A549 (cell line): ENCODE measurements at regions not wholly inside any gene's neighbourhood (a gene's known extent, or its start where the extent isn't known, plus 50 kb on each side); places are given as distances from the start of the nearest gene placed in this dataset.

Experiments used
- ATAC-seq, 2 experiments: fragments of 200-7000 bp in 1 of 2; fragments of >200 bp in 1 of 2; cut with Nextera tagmentation in 1 of 2; cut with Tn5 transposase in 1 of 2; 3 replicates each; pipeline versions ENCODE4 v1.8.0 to v1.9.1; 2018 to 2020; ENCODE audit warnings: mild to moderate bottlenecking in 1 of 2, moderate library complexity in 1 of 2
- CTCF ChIA-PET: fragments of 300-600 bp; sonication (Branson Sonifier 250); formaldehyde crosslinking; extraction: SDS; loops from one replicate; lab custom pipeline; 2021; ENCODE audit warnings: antibody characterized with exemption, inconsistent platforms; lab: Yijun Ruan, JAX
- POLR2A ChIA-PET: fragments of 350-600 bp; formaldehyde crosslinking; extraction: SDS; loops from one replicate; lab custom pipeline; 2021; ENCODE audit warnings: antibody characterized with exemption, inconsistent platforms; lab: Yijun Ruan, JAX
- DNase-seq, 2 experiments: peaks; one replicate each; pipeline versions ENCODE4 v3.0.0 to v3.0.0-alpha.2; 2011 to 2016; ENCODE audit warnings: low read depth in 1 of 2, low spot score in 1 of 2
- FAIRE-seq: peaks from 2 replicates; lab custom pipeline; 2011; peaks lifted over from hg19 to GRCh38; lab: Jason Lieb, UNC
- H3K27ac ChIP-seq, 2 experiments: fragments of >200 bp; sonication (Bioruptor Twin); formaldehyde crosslinking; 3 replicates each; pipeline ENCODE4 v1.5.1; 2016 to 2017
- H3K4me1 ChIP-seq: fragments of >200 bp; sonication (Bioruptor Twin); formaldehyde crosslinking; 3 replicates; pipeline ENCODE4 v1.6.1; 2016
- H3K4me2 ChIP-seq: fragments of >200 bp; sonication (Bioruptor Twin); formaldehyde crosslinking; 3 replicates; pipeline ENCODE4 v1.6.1; 2016
- H3K4me3 ChIP-seq: fragments of >200 bp; sonication (Bioruptor Twin); formaldehyde crosslinking; 3 replicates; pipeline ENCODE4 v1.5.1; 2016
- H3K9me3 ChIP-seq: fragments of >200 bp; sonication (Bioruptor Twin); formaldehyde crosslinking; 3 replicates; pipeline ENCODE4 v1.6.1; 2016
- CEBPB ChIP-seq, 2 experiments: fragments of >200 bp in 1 of 2; sonication (Bioruptor Twin) in 1 of 2; formaldehyde crosslinking in 1 of 2; IDR thresholded peaks; 2 replicates each; pipeline ENCODE4 v1.6.1; 2012 to 2016
- CHD4 ChIP-seq: fragments of 200-600 bp; sonication (generic); IDR thresholded peaks from 2 replicates; pipeline ENCODE4 v1.6.1; 2016; ENCODE audit warnings: antibody characterized with exemption, mild to moderate bottlenecking, borderline replicate concordance
- GATA3 ChIP-seq: IDR thresholded peaks from 2 replicates; pipeline ENCODE4 v1.6.1; 2012; ENCODE audit warnings: borderline replicate concordance
- HOXA7 ChIP-seq: fragments of 250-450 bp; sonication (Bioruptor Pico); IDR thresholded peaks from 2 replicates; pipeline ENCODE4 v1.5.0; 2020; ENCODE audit warnings: mild to moderate bottlenecking, moderate library complexity
- KDM1A ChIP-seq: fragments of 200-600 bp; sonication (generic); IDR thresholded peaks from 2 replicates; pipeline ENCODE4 v1.6.1; 2016; ENCODE audit warnings: low read depth, mild to moderate bottlenecking
- KDM5A ChIP-seq: fragments of 200-600 bp; sonication (generic); IDR thresholded peaks from 2 replicates; pipeline ENCODE4 v1.6.1; 2016; ENCODE audit warnings: antibody characterized with exemption, mild to moderate bottlenecking
- MAFK ChIP-seq: fragments of 450-650 bp; IDR thresholded peaks from 2 replicates; pipeline ENCODE4 v1.6.1; 2014; ENCODE audit not compliant: partially characterized antibody
- MYC ChIP-seq: IDR thresholded peaks from 2 replicates; pipeline ENCODE4 v1.6.1; 2012; ENCODE audit warnings: mild to moderate bottlenecking, inconsistent platforms, low read length, improper control_type of control experiment, borderline replicate concordance
- NFE2L2 ChIP-seq: fragments of 150-350 bp; conservative IDR thresholded peaks from 2 replicates; pipeline ENCODE4 v1.6.1; 2014; ENCODE audit warnings: low read length
- NPAS2 ChIP-seq: fragments of 250-450 bp; sonication (Bioruptor Pico); IDR thresholded peaks from 2 replicates; pipeline ENCODE4 v1.8.0; 2022; ENCODE audit warnings: mild to moderate bottlenecking, moderate library complexity, borderline replicate concordance
- PHF8 ChIP-seq: fragments of 200-600 bp; sonication (generic); IDR thresholded peaks from 2 replicates; pipeline ENCODE4 v1.6.1; 2016; ENCODE audit warnings: low read depth, mild to moderate bottlenecking, antibody characterized with exemption, moderate library complexity, borderline replicate concordance
- RFX5 ChIP-seq: fragments of 450-650 bp; IDR thresholded peaks from 2 replicates; pipeline ENCODE4 v1.7.1; 2014; ENCODE audit warnings: antibody characterized with exemption, mild to moderate bottlenecking, moderate library complexity
- SREBF2 ChIP-seq: fragments of 450-650 bp; IDR thresholded peaks from 2 replicates; pipeline ENCODE4 v1.6.1; 2014; ENCODE audit warnings: mild to moderate bottlenecking, moderate library complexity
- ZC3H11A ChIP-seq: fragments of 450-650 bp; IDR thresholded peaks from 2 replicates; pipeline ENCODE4 v1.6.1; 2014; ENCODE audit warnings: antibody characterized with exemption, mild to moderate bottlenecking
- ZSCAN20 ChIP-seq: fragments of 250-450 bp; sonication (Bioruptor Pico); IDR thresholded peaks from 2 replicates; pipeline ENCODE4 v1.8.0; 2022; ENCODE audit warnings: mild to moderate bottlenecking, moderate library complexity
- WGBS: methylation state at CpG from one replicate; pipeline ENCODE4 v1.1.6; 2017; ENCODE audit errors: missing lambda C conversion rate; 5-methylcytosine and 5-hydroxymethylcytosine counted together
- TF ChIP-seq, protein P1 (sequence below): IDR thresholded peaks from 2 replicates; pipeline ENCODE4 v1.6.1; 2012
- TF ChIP-seq, protein P2 (sequence below): IDR thresholded peaks from 2 replicates; pipeline ENCODE4 v1.6.1; 2012; ENCODE audit warnings: low read depth, borderline replicate concordance
- TF ChIP-seq, protein P3 (sequence below): IDR thresholded peaks from 2 replicates; pipeline ENCODE4 v1.6.1; 2012
- TF ChIP-seq, protein P4 (sequence below): fragments of 200-600 bp; sonication (generic); IDR thresholded peaks from 2 replicates; pipeline ENCODE4 v1.6.1; 2016; ENCODE audit warnings: antibody characterized with exemption, mild to moderate bottlenecking, moderate library complexity

DNA sequence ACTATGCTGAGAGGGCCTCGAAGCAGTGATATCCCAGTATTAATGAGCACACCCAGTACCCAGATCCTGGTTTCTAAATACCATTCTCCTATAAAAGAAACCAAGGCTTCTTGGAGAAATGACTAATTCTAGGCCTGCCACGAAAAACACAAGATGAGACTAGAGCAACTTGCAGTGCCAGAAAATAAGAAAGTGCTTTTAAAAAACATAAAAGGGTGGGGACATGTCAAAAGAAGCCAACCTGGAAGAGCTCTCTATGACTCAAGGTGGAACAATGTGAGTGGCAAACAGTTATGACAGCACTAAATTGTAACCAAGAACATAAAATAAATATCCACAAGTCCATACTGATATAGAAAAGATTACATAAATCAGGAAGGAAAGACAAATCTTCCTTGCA lies 153.2 kb upstream of the KCNJ18 start:
- ChIA-PET POLR2A (no interaction called here), CTCF (no interaction called here)
- ATAC-seq (no peak), FAIRE-seq (no peak), DNase-seq (no peak)
- TF ChIP-seq, protein P1, sequence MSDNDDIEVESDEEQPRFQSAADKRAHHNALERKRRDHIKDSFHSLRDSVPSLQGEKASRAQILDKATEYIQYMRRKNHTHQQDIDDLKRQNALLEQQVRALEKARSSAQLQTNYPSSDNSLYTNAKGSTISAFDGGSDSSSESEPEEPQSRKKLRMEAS, result no peak
- no peak for TF ChIP-seq MYC
- TF ChIP-seq CHD4, result no peak
- TF ChIP-seq, protein P2, sequence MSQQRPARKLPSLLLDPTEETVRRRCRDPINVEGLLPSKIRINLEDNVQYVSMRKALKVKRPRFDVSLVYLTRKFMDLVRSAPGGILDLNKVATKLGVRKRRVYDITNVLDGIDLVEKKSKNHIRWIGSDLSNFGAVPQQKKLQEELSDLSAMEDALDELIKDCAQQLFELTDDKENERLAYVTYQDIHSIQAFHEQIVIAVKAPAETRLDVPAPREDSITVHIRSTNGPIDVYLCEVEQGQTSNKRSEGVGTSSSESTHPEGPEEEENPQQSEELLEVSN, result no peak
- TF ChIP-seq, protein P3, sequence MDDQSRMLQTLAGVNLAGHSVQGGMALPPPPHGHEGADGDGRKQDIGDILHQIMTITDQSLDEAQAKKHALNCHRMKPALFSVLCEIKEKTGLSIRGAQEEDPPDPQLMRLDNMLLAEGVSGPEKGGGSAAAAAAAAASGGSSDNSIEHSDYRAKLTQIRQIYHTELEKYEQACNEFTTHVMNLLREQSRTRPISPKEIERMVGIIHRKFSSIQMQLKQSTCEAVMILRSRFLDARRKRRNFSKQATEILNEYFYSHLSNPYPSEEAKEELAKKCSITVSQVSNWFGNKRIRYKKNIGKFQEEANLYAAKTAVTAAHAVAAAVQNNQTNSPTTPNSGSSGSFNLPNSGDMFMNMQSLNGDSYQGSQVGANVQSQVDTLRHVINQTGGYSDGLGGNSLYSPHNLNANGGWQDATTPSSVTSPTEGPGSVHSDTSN, result no peak
- TF ChIP-seq CEBPB (IDR thresholded peaks at IDR 0.05), result no peak
- no peak for TF ChIP-seq MAFK
- no peak for TF ChIP-seq NPAS2 (CRISPR knock-in tag)
- TF ChIP-seq SREBF2, result no peak
- TF ChIP-seq RFX5, result no peak
- no peak for TF ChIP-seq KDM1A
- TF ChIP-seq PHF8, result no peak
- TF ChIP-seq ZSCAN20 (CRISPR knock-in tag), result no peak
- no peak for TF ChIP-seq ZC3H11A
- no peak for TF ChIP-seq GATA3
- TF ChIP-seq NFE2L2, result no peak
- no peak for TF ChIP-seq HOXA7 (CRISPR knock-in tag)
- H3K4me2 ChIP-seq, result no peak overlapping the region
- WGBS, result 29% methylated on average over 2 of the region's 2 CpGs
- no peak overlapping the region for H3K4me3 ChIP-seq
- no peaks in the 10 kb centered on the region for H3K4me1 ChIP-seq
- peaks cover 25% of the 10 kb centered on the region; the same call in 2 of the 3 replicates for H3K9me3 ChIP-seq
- no peak overlapping the region for H3K27ac ChIP-seq

- no peak for DNase-seq
- TF ChIP-seq, protein P4, sequence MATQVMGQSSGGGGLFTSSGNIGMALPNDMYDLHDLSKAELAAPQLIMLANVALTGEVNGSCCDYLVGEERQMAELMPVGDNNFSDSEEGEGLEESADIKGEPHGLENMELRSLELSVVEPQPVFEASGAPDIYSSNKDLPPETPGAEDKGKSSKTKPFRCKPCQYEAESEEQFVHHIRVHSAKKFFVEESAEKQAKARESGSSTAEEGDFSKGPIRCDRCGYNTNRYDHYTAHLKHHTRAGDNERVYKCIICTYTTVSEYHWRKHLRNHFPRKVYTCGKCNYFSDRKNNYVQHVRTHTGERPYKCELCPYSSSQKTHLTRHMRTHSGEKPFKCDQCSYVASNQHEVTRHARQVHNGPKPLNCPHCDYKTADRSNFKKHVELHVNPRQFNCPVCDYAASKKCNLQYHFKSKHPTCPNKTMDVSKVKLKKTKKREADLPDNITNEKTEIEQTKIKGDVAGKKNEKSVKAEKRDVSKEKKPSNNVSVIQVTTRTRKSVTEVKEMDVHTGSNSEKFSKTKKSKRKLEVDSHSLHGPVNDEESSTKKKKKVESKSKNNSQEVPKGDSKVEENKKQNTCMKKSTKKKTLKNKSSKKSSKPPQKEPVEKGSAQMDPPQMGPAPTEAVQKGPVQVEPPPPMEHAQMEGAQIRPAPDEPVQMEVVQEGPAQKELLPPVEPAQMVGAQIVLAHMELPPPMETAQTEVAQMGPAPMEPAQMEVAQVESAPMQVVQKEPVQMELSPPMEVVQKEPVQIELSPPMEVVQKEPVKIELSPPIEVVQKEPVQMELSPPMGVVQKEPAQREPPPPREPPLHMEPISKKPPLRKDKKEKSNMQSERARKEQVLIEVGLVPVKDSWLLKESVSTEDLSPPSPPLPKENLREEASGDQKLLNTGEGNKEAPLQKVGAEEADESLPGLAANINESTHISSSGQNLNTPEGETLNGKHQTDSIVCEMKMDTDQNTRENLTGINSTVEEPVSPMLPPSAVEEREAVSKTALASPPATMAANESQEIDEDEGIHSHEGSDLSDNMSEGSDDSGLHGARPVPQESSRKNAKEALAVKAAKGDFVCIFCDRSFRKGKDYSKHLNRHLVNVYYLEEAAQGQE, result no peak
- TF ChIP-seq CHD4 (no peak), SREBF2 (no peak), MAFK (no peak)
- H3K9me3 ChIP-seq, result peaks cover 25% of the 10 kb centered on the region; the same call in 2 of the 3 replicates
- H3K27ac ChIP-seq, result no peak overlapping the region
- ATAC-seq, result no peak
- 89% methylated on average over 5 of the region's 5 CpGs for WGBS
- no peaks in the 10 kb centered on the region for H3K4me1 ChIP-seq
- POLR2A ChIA-PET, result interaction anchor here (0.7 kb wide), 1 partner anchor 11 kb away, joined by 4 read pairs; no protein-coding TSS in a partner anchor
- no peak overlapping the region for H3K4me3 ChIP-seq
- no peak overlapping the region for H3K4me2 ChIP-seq
- CTCF ChIA-PET, result interaction anchor here (10.5 kb wide), 1 partner anchor 28 kb away, joined by 56 read pairs; no protein-coding TSS in a partner anchor
- no peak for FAIRE-seq
Observed at GRCh38 chr17:21540502-21540901, 151.8 kb upstream of the KCNJ18 start.

GRCh38 chr17:21542070-21542469 lies 150.3 kb upstream of the KCNJ18 start:
- H3K4me1 ChIP-seq, result no peaks in the 10 kb centered on the region
- ChIA-PET CTCF (interaction anchor here (3.0 to 10.5 kb wide), 2 partner anchors 29 to 422 kb away, joined by 7 to 56 read pairs; no protein-coding TSS in a partner anchor), POLR2A (no interaction called here)
- no peak overlapping the region for H3K4me2 ChIP-seq
- no peak overlapping the region for H3K4me3 ChIP-seq
- FAIRE-seq, result no peak
- TF ChIP-seq MAFK (peak; percentile 72), KDM5A (no peak)
- peaks cover 20% of the 10 kb centered on the region; the same call in 2 of the 3 replicates for H3K9me3 ChIP-seq
- no peak for ATAC-seq
- WGBS, result 81% methylated on average over 2 of the region's 2 CpGs
- DNase-seq, result no peak
- H3K27ac ChIP-seq, result no peak overlapping the region
